ENCODE measurements at regions not wholly inside any gene's neighbourhood (a gene's known extent, or its start where the extent isn't known, plus 50 kb on each side); places are given as distances from the start of the nearest gene placed in this dataset.

GRCh38 chr4:54359919-54360650, 131.0 kb downstream of the PDGFRA start:
- no peak for DNase-seq (ENCODE audit: low spot score)

DNA sequence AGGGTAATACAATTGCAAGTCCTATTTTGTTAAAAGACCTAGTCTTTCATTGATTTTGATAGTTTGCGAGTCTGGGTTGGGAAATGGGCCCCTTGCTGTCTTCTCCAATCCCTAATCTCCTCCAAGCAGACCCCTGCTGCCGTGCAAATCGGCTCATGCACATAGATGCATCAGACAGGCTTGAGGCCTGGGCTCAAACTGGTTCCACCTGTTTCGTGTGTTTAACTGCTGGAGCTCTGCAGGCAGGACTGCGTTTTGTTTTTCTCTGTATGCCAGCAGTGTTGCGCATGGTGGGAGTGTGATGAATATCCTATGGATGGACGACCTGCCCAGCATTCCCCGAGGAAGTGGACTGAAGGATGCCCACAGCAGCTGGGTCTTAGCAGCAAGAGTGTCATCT, 133.9 kb downstream of the PDGFRA start:
- no peak for DNase-seq (ENCODE audit: low spot score)

GRCh38 chr4:54365691-54366090, 136.6 kb downstream of the PDGFRA start:
- no peak for DNase-seq (ENCODE audit: low spot score)

GRCh38 chr4:54367059-54367458, 138.0 kb downstream of the PDGFRA start:
- DNase-seq (ENCODE audit: low spot score): no peak

DNA sequence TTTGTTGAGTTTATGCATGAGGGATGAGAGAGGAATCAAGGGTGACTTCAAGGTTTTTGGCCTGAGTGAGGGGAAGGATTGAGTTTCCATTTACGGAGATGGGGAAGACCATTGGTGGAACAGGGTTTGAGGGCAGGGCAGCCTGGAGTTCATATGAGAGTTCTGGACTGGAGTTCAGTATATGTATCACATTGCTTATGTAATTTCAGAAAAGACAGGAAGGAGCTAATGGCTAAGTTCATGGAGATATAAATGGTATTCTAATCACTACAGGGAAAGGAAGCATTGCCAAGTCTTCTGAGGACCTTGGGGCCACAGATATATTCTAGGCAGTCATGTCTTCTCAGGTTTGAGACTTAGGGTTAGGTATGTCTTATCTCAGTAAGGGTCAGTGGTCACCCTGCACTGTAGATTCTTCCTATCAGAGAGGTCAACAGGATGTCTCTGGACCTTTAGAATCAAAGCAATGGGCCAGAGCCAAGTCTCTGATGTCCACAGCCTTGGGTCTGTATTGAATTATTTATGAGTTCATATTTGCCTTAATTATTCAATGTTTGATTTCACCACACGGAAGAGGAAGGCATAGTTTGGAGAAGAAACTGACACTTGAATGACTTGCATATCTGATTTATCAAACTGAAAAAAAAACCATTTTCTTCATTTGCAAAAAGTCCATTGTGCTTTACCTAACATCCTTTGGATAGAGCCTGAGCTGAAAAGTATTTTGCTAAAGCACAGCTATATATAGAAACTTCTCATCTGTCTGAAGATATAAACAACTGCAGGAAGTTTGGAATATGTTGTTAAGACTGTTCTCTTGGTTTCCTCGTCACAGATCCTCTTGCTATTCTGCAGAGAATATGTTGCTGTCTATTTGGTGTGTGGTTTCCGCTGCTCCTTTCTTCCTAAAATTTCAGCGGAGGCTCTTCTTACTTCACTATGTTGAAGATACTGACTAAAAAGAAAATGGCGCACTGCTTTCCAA, 139.5 kb downstream of the PDGFRA start:
- DNase-seq (ENCODE audit: low spot score): no peak

DNA sequence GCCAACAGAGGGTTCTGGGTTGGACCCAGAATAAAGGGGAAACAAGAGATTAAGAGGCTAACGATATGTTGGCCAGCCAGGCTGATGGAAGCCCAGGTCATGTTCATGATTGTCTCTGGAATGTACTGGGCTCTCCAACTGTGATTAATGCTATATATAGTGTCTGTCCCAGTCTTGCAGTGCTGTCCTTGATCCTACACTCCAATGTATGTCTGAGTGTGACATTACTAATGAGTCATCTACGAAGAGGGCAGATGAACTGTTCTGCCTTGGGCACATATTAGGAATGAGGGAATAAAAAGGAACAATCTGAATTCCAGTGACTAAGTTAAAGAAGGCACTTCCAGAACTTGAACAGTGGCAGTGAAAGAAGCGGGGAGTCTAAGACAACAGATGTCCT, 142.1 kb downstream of the PDGFRA start:
- no peak for DNase-seq (ENCODE audit: low spot score)

GRCh38 chr4:54372951-54373350, 143.9 kb downstream of the PDGFRA start:
- DNase-seq (ENCODE audit: low spot score): no peak

DNA sequence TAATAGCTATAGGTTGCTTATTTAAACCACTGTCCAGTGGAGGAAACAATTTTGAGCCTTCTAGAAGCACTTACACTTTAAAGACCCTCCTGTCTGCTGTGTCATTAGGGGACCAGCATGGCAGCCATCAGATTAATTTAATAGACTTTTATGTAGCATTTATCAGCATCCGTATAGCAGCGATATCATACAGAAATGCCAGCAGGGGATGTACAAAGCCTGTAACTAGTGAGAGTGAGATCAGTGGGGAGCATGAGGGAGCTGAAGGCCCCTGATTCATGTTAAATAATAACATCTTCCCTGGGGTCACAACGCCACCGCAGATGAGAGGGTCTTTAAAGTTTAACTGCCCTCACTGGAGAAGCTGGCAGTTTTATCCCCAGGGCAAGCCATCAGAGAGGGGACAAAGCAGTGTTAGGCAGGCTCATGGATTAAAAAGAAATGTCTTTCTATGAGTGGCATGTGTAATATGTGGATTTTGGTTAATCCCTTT, 144.7 kb downstream of the PDGFRA start:
- DNase-seq (ENCODE audit: low spot score): no peak

GRCh38 chr4:54378461-54378860, 149.4 kb downstream of the PDGFRA start:
- no peak for DNase-seq (ENCODE audit: low spot score)

DNA sequence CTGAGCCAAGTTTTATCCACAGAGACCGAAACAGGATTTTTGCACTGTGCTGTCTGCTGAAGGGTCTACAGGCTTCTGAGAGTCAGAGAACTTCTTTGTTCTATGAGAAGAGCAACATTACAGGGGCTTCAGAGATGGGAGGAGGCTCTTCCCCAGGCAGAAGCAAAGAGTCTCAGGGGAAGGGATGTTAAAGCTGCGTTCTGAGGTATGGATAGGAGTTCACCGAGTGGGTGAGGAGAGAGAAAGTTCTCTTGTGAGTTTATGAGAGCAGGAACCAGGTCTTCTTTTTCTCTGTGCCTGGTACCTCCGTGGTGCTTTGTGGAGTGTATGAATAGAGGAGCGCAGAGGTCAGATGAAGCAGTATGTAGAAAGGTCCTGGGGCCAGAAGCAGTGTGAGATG, 155.1 kb downstream of the PDGFRA start:
- DNase-seq (ENCODE audit: low spot score): no peak

DNA sequence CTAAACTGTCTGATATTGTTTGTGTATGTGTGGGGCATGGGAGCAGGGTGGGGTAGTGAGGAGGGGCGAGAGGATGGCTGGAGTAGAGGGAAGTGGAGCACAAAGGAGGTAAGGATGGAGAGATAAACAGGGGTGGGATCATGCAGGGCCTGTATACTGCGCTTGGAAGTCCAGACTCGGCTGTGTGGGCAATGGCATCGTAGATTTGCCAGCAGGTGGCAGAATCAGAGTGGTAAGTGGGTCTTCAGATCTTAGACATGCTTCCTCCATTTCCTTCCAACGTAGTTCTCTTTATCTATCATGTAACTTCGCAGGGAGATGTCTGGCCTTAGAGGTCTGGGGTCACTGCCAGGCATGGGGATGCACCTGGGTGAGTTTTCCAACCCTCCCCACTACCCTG, 155.5 kb downstream of the PDGFRA start:
- no peak for DNase-seq (ENCODE audit: low spot score)

DNA sequence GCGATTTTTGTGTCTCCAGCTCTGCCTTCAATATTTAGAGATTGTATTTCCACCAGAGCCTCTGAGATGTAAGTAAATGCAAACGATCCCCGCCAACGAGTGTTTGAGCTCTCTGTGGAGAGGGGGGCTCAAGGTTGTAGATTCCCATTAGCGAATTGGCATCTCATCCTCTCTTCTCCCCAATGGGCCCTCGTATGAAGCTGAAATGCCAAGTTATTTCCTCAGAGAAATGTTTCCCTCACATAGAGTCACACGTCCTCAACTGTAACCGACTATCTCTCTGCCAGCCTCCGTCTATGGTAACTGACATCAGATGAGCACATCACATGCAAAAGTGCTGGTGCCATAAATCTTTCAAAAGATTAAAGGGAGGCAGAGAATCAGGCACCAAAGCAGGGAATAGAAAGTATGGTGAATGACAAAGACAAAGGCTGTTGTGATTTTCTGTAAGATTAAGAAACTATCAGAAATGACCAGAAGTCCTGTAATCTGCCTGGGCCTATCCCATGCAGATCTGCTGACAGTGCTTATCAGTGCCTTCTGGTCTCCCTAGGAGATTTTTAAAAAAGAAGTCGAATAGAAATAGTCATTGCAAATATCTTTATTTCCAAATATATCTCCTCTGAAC, 157.1 kb downstream of the PDGFRA start:
- no peak for DNase-seq (ENCODE audit: low spot score)

DNA sequence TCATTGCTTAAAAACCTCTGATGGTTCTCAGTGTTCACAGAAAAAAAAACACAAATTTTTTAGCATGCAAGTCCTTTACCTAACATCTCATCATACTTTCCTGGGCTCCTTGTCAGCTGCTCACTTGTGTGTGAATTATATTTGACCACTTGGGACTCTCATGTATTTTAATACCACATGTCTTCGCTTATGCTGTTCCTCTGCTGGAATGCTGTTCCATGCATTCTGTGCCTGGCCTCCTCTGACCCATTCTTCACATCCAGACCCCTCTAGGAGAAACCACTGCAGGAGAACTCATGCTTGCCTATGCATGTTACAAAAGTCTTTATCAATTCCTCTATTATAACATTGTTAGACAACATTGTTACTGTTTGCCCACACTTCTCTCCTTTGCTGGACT, 157.6 kb downstream of the PDGFRA start:
- no peak for DNase-seq (ENCODE audit: low spot score)

DNA sequence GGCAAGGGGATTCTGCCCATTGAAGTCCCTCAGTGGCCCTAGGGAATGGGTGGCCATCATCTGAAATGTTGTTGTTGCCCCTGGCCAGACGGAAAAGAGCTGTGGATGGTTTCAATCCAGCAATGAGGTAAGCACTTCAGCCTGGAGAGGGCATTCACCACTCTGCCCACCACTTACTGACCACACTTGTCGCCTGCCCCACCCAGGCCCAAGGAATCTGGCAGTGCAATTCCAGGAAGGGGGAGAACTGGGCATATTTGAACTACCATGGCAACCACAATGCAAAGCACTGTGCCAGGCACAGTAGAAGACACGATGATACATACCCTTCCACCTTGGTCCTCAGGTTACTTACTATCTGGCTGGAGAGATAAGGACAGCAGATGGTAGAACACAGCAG, 161.6 kb downstream of the PDGFRA start:
- DNase-seq (ENCODE audit: low spot score): no peak

GRCh38 chr4:54391104-54391503, 162.0 kb downstream of the PDGFRA start:
- DNase-seq (ENCODE audit: low spot score): no peak

DNA sequence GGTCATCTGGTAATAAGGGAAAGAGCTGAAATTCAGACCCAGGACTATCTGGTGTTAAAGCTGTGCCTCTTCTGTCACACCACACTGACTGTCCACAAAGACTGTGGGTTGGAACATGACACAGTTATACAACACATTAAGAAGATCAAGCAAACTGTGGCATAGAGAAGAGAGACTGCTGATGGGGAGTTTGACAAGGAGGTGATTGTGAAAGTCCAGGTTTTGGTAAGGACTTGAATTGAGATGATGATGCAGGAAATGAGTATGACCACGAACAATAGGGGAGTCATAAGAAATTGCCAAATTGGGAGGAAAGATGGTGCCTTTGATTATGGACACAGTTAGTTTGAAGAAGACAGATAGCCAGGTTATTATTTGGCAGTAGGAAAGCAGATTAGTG, 163.4 kb downstream of the PDGFRA start:
- no peak for DNase-seq (ENCODE audit: low spot score)

GRCh38 chr4:54393243-54393642, 164.2 kb downstream of the PDGFRA start:
- DNase-seq (ENCODE audit: low spot score): no peak

DNA sequence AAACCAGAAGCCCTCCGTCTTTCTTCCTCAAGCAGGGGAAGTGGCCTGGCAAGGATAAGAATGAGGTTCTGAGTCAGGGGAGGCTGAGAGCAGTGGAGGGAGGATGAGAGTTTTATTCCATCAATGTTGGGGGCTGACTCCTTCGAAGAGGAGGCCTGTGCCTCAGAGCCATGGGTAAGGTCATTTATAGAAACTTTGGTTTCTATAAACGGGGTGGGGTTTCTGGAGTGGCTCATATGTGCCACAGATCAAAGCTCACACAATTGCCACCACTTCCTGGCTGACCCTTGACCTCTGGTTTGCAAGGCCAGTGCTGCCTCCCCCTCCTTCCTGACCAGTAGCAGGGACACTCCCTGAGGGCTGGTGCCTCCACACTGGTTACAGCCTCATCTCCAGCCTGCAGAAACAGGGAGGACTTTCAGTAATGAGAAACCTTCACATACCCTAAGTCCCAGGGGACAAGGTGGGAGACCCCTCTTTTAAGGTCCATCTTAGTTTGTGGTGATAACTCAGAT, 166.0 kb downstream of the PDGFRA start:
- no peak for DNase-seq (ENCODE audit: low spot score)

DNA sequence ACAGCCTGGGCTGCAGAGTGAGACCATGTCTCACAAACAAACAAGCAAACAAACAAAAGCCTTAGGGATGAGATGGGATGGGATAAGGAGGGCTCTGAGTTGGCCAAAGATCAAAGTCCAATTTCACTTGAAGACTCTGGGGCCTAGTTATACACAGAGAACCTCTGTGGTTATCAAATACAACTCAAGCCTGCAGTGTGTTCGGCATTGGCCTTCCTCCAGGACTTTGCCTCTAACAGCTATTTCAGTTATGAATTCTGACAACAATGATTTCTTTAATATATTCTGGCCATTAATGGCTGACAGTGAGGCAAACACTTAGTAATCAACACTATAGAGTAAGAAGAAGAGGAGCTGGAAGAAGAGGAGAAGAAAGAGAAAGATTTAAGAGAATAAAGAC, 171.1 kb downstream of the PDGFRA start:
- no peak for DNase-seq (ENCODE audit: low spot score)

DNA sequence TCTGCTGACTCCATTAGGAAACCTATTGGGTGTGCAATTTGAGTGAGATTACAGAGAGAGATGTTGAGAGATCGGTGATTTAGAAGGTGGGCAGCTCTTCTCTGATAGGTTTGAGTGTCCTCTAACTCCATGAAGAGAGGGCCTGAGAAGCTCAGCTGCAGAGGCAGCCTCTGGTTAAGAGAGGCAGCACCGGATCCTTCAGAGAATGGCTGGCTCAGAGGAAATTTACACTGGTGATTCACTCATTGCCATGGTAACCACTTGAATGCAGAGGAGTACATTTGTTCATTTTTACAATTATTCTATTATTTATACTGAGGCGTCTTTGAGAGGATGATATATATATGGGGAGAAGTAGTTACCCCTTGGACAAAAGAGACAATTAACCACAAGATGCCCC, 171.7 kb downstream of the PDGFRA start:
- no peak for DNase-seq (ENCODE audit: low spot score)

DNA sequence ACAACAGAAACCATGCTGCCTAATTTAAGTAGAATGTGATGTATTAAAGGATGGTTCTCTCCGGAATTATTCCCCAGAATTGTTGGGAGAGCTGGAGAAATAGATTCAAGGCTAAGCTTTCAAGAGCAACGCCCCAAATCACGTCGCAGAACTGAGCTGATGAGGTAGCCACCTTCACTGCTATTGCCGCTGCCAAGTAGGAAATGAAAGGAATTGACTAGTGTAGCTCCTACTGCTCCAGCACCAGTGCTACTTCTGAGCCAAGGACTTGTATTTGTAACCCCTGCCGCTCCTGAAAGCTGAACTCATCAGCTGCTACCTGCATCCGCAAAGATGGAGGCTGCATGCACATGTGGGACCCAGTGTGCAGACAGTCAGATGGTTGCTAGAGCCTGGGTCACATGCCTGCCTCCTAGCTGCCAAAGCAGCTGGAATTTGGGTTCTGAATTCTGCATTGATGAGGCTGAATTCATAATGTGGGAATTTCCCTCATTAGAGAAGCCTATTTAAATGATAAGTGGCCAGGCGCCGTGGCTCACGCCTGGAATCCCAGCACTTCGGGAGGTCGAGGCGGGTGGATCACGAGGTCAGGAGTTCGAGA, 173.9 kb downstream of the PDGFRA start:
- DNase-seq (ENCODE audit: low spot score): no peak

Data from D341Med (cell line).